GM12864 (cell line): ENCODE measurements at regions not wholly inside any gene's neighbourhood (a gene's known extent, or its start where the extent isn't known, plus 50 kb on each side); places are given as distances from the start of the nearest gene placed in this dataset.

ENCODE experiments used
- DNase-seq: peaks from one replicate; pipeline ENCODE4 v3.0.0-alpha.2; 2011; ENCODE audit warnings: low read depth
- H3K4me3 ChIP-seq: 2 replicates; pipeline ENCODE4 v1.5.1; 2011; ENCODE audit warnings: mild to moderate bottlenecking, low read depth, low read length, control low read depth
- CTCF ChIP-seq: IDR thresholded peaks from 2 replicates; pipeline ENCODE4 v1.5.1; 2011; ENCODE audit warnings: low read depth, mild to moderate bottlenecking, moderate library complexity, low read length, control low read depth, inconsistent platforms; ENCODE audit errors: missing control alignments

GRCh38 chr12:65596514-65597091, 227.7 kb upstream of the HMGA2 start:
- H3K4me3 ChIP-seq = no peak overlapping the region
- no peak for TF ChIP-seq CTCF
- DNase-seq = no peak

DNA sequence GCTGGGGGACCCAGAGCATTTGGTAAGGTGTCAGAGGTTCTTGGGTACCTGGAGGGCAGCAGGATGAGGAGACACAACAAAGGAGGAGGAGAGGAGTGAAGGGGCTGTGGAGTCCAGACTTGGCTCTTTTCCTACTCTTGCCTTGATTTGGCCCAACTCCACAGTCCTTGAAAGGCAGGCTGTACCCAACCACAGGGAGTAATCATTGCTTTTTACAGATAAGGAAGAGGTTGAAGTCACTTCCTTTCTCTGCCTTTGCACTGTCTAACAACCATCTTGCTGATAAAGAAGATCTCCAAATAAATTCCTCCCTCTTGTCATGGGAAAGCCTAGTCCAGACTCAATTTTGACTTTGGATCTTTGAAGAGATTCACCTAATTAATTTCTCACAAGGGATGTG, 226.8 kb upstream of the HMGA2 start:
- H3K4me3 ChIP-seq = no peak overlapping the region
- DNase-seq = no peak
- no peak for TF ChIP-seq CTCF

GRCh38 chr12:65598688-65599087, 225.6 kb upstream of the HMGA2 start:
- H3K4me3 ChIP-seq = no peak overlapping the region
- no peak for DNase-seq
- no peak for TF ChIP-seq CTCF

DNA sequence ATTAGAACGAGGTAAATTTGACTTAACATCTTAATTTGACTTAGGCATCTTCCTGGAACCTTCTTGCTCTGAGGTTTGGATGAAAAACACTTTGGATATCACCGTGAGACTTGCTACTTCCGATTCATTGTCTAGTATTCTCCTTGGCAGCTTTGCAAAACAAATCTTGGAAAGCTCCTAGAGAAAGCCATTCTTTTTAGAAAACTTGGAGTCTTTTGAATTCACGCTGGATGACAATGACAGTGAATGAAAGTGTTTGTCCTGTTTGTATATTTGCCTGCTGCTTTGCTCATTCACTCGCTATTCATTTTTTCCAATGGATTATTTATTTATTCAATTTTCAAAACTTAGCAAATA, 222.1 kb upstream of the HMGA2 start:
- no peak for TF ChIP-seq CTCF
- H3K4me3 ChIP-seq = no peak overlapping the region
- DNase-seq = no peak

- peak; percentile 62 for TF ChIP-seq CTCF
- no peak overlapping the region for H3K4me3 ChIP-seq
- peak; percentile 2 for DNase-seq
These were observed 221.5 kb upstream of the HMGA2 start for GRCh38 chr12:65602610-65603295.

DNA sequence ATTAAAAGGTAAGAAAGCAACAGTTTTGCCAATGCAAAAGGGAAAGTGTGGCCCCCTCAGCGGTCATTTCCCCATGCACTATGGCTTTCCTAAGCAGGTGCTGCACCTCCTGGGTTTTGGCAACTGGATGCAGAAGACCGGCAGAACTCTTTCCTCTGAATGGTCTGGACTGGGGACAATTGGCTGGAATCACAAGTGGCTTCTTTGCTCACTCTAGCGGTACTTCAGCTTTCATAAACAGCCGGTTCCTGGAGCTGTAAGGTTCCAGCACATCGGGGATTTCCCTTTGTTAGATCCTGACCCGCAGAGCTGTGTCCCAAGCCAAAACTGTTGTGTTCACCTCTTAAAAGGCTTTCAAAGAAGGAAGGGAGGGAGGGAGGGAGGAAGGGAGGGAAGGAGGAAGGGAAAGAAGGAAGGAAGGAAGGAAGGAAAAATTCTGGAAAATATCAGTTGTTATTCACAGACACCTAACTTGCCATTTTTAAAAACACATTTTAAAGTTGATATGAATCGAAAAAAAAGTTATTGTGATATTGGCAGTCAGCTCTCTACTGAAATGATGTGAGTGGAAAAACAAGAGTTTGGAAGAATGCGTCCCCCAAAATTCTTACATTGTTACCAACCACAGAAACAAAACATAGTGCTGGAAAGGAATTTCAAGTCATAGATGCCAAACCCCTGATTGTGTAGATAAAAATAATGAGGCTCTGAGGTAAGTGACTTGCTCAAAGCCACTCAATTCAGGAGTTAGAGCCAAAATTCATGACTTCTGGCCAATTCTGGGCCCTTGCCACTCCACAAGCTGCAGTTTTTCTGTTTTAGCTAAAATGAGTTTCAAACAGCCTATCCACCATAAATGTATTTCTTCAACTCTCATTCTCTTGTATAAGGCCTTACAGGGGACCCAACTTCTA, 220.6 kb upstream of the HMGA2 start:
- no peak for DNase-seq
- TF ChIP-seq CTCF = no peak
- no peak overlapping the region for H3K4me3 ChIP-seq
